ENCODE measurements at regions not wholly inside any gene's neighbourhood (a gene's known extent, or its start where the extent isn't known, plus 50 kb on each side); places are given as distances from the start of the nearest gene placed in this dataset.

DNA sequence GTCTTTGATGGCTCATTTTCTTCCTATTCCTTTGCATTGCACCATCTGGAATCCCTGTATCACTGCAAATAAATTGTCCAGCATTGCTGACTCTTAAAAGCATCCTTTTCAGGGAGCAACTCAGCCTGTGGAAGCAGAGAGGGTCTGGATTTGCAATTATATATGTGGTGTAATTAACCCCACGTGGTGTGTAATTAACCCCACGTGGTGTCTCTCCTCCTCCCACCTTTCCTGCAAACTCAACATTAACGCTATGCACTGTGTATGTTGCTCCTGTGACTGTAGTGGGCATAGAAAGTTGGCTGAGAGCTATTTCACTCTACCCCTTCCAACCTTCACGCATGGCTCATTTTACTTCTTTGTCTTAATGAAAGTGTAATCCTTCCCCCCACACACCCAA is 689.0 kb upstream of the COBL start:
- no peak for DNase-seq
- Histone ChIP-seq H3K27ac (no peak overlapping the region), H3K9me3 (no peaks in the 10 kb centered on the region), H3K4me3 (no peak overlapping the region), H3K36me3 (ENCODE audit: low read depth, missing control alignments) (no peaks in the 10 kb centered on the region), H3K27me3 (no peaks in the 10 kb centered on the region), H3K4me1 (no peaks in the 10 kb centered on the region)
- 58 to 73% methylated on average over 4 of the region's 4 CpGs for WGBS, 2 donors
- TF ChIP-seq POLR2A (IDR thresholded peaks at IDR 0.05), result no peak
- TF ChIP-seq, protein P1, sequence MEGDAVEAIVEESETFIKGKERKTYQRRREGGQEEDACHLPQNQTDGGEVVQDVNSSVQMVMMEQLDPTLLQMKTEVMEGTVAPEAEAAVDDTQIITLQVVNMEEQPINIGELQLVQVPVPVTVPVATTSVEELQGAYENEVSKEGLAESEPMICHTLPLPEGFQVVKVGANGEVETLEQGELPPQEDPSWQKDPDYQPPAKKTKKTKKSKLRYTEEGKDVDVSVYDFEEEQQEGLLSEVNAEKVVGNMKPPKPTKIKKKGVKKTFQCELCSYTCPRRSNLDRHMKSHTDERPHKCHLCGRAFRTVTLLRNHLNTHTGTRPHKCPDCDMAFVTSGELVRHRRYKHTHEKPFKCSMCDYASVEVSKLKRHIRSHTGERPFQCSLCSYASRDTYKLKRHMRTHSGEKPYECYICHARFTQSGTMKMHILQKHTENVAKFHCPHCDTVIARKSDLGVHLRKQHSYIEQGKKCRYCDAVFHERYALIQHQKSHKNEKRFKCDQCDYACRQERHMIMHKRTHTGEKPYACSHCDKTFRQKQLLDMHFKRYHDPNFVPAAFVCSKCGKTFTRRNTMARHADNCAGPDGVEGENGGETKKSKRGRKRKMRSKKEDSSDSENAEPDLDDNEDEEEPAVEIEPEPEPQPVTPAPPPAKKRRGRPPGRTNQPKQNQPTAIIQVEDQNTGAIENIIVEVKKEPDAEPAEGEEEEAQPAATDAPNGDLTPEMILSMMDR (IDR thresholded peaks at IDR 0.05), result no peak
- intact Hi-C loops (cut with DNase I; ENCODE audit: low total_unique reads), result no loop called here

DNA sequence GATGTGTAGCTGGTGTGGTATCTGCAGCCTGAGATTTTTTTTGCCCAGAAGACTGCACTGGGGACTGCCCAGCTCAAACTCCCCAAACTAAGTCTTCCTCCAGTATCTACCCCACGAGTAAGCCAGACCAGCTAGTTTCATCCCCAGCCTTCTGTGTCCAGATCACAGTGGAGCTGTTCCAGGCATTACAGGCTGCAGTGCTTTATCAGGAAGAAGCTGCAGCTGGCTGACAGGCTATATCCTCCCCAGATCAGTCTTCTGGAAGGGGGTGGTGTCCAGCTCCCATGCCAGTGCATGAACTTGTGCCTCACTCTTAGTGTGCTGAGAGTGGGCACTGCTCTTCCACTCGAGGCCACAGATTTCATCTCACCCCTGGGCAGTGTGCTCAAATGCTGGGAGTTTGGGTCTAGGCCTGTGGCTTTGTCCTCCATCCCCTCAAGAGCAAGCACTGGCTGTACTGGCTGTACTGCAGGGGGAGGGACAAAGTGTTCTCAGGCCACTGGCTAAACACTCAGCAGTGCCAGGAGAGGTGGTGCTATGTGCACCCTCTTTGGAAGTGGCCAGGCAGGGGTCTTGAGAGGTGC is 679.1 kb upstream of the COBL start:
- Histone ChIP-seq H3K9me3 (no peaks in the 10 kb centered on the region), H3K36me3 (ENCODE audit: low read depth, missing control alignments) (no peaks in the 10 kb centered on the region), H3K27ac (no peak overlapping the region), H3K4me3 (no peak overlapping the region), H3K27me3 (no peaks in the 10 kb centered on the region), H3K4me1 (no peaks in the 10 kb centered on the region)
- intact Hi-C loops (cut with DNase I; ENCODE audit: low total_unique reads), result no loop called here
- WGBS, 2 donors, result 30 to 42% methylated on average over 2 of the region's 2 CpGs
- DNase-seq, result no peak
- TF ChIP-seq POLR2A (IDR thresholded peaks at IDR 0.05), result no peak
- TF ChIP-seq, protein P1 (IDR thresholded peaks at IDR 0.05), result no peak

DNA sequence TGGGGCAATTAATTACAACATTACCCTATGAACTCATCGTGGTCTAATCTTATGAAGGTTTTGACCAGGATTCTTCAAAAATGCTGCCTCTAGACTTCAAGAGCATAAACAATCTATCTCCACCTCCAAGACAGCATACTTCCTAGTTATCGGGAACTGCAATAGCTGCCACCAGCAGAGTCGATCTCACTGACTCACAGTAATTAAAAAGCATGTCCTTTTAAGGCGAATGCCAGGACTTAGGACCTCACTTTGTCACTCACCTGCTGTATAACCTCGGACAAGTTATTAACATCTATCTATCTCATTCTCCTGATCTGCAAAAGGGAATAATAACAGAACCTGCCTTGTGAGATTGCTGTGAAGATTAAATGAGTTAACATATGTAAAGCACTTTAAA is 666.0 kb upstream of the COBL start:
- no peak for DNase-seq
- WGBS, 2 donors, result 72 to 83% methylated on average over 5 of the region's 5 CpGs
- intact Hi-C loops (cut with DNase I; ENCODE audit: low total_unique reads), result no loop called here

DNA sequence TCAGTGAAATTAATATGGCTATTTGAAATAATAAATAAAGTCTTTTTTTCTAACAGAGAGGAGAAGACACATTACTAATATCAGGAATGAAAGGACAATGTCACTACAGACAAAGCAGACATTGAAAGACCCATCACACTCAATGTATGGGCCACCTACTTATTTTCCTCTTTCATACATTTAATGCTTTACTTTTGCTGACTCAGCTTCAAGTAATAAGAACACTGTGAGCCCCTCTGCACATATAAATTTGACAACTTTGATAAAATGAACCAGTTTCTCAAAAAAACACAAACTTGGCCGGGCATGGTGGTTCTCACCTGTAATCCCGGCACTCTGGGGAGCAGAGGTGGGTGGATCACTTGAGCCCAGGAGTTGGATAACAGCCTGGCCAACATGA is 664.2 kb upstream of the COBL start:
- 78 to 85% methylated on average over 2 of the region's 2 CpGs for WGBS, 2 donors
- Histone ChIP-seq H3K4me1 (no peaks in the 10 kb centered on the region), H3K27ac (no peak overlapping the region), H3K36me3 (ENCODE audit: low read depth, missing control alignments) (no peaks in the 10 kb centered on the region), H3K27me3 (no peaks in the 10 kb centered on the region), H3K9me3 (no peaks in the 10 kb centered on the region), H3K4me3 (no peak overlapping the region)
- DNase-seq, result no peak
- TF ChIP-seq, protein P1 (IDR thresholded peaks at IDR 0.05), result no peak
- no peak for TF ChIP-seq POLR2A (IDR thresholded peaks at IDR 0.05)
- intact Hi-C loops (cut with DNase I; ENCODE audit: low total_unique reads), result no loop called here

More for the DNA sequence above, 666.0 kb upstream of the COBL start:
- TF ChIP-seq POLR2A (IDR thresholded peaks at IDR 0.05), result no peak
- TF ChIP-seq, protein P1 (IDR thresholded peaks at IDR 0.05), result no peak
- Histone ChIP-seq H3K36me3 (ENCODE audit: low read depth, missing control alignments) (no peaks in the 10 kb centered on the region), H3K9me3 (no peaks in the 10 kb centered on the region), H3K27me3 (no peaks in the 10 kb centered on the region), H3K27ac (no peak overlapping the region), H3K4me3 (no peak overlapping the region), H3K4me1 (no peaks in the 10 kb centered on the region)

DNA sequence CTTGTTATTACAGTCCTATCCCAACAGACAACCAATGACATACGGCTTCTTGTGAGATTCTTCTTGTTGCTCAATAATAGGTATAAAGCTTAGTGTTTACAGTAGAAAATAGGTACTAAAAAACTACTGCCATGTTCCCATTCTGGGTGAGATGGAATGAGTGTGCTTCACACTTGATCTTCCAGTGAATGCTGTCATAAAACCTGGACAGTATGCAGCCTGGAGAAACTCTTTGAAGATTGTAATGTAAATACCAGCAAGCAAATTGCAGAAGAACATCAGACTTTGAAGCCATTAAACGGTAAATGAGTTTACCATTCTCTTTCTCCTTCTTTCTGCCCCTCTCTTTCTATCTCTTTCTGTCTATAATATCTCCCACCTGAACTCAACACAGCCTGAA is 663.7 kb upstream of the COBL start:
- Histone ChIP-seq H3K9me3 (no peaks in the 10 kb centered on the region), H3K4me3 (no peak overlapping the region), H3K4me1 (no peaks in the 10 kb centered on the region), H3K36me3 (ENCODE audit: low read depth, missing control alignments) (no peaks in the 10 kb centered on the region), H3K27me3 (no peaks in the 10 kb centered on the region), H3K27ac (no peak overlapping the region)
- no peak for DNase-seq
- 83 to 89% methylated on average over 2 of the region's 2 CpGs for WGBS, 2 donors
- TF ChIP-seq, protein P1 (IDR thresholded peaks at IDR 0.05), result no peak
- TF ChIP-seq POLR2A (IDR thresholded peaks at IDR 0.05), result no peak
- intact Hi-C loops (cut with DNase I; ENCODE audit: low total_unique reads), result no loop called here

Data from testis (tissue), 2 donors.